DMS53 (cell line): ENCODE measurements at regions not wholly inside any gene's neighbourhood (a gene's known extent, or its start where the extent isn't known, plus 50 kb on each side); places are given as distances from the start of the nearest gene placed in this dataset.

Source experiments
- DNase-seq: peaks from one replicate; lab custom pipeline; 2025; lab: John Stamatoyannopoulos, UW

- no peak for DNase-seq
These were observed 178.1 kb upstream of the PRDM1 start for GRCh38 chr6:105907991-105908390.

- no peak for DNase-seq
These were observed 178.8 kb upstream of the PRDM1 start for GRCh38 chr6:105907301-105907700.

- no peak for DNase-seq
These were observed 183.6 kb upstream of the PRDM1 start for GRCh38 chr6:105902401-105903031.

GRCh38 chr6:105901583-105901982 lies 184.6 kb upstream of the PRDM1 start:
- DNase-seq = no peak

GRCh38 chr6:105900125-105900937 lies 185.8 kb upstream of the PRDM1 start:
- DNase-seq = no peak

- no peak for DNase-seq
These were observed 187.8 kb upstream of the PRDM1 start for GRCh38 chr6:105898286-105898685.

- DNase-seq = no peak
These were observed 189.0 kb upstream of the PRDM1 start for GRCh38 chr6:105897131-105897530.

GRCh38 chr6:105896821-105897095 lies 189.4 kb upstream of the PRDM1 start:
- DNase-seq = peak; percentile 80

- peak; percentile 21 for DNase-seq
These were observed 189.9 kb upstream of the PRDM1 start for GRCh38 chr6:105896052-105896820.

GRCh38 chr6:105894556-105894955 lies 191.6 kb upstream of the PRDM1 start:
- no peak for DNase-seq

GRCh38 chr6:105893741-105894140 lies 192.4 kb upstream of the PRDM1 start:
- no peak for DNase-seq

GRCh38 chr6:105892577-105893262 lies 193.4 kb upstream of the PRDM1 start:
- DNase-seq = peak; percentile 52

- peak; percentile 12 for DNase-seq
These were observed 195.5 kb upstream of the PRDM1 start for GRCh38 chr6:105890521-105891244.

GRCh38 chr6:105889902-105890301 lies 196.2 kb upstream of the PRDM1 start:
- no peak for DNase-seq

GRCh38 chr6:105886814-105887544 lies 199.2 kb upstream of the PRDM1 start:
- no peak for DNase-seq

- no peak for DNase-seq
These were observed 199.9 kb upstream of the PRDM1 start for GRCh38 chr6:105886066-105886813.

GRCh38 chr6:105884426-105884825 lies 201.7 kb upstream of the PRDM1 start:
- no peak for DNase-seq

- DNase-seq = no peak
These were observed 202.1 kb upstream of the PRDM1 start for GRCh38 chr6:105884011-105884410.

GRCh38 chr6:105882828-105883227 lies 203.3 kb upstream of the PRDM1 start:
- no peak for DNase-seq

GRCh38 chr6:105882121-105882803 lies 203.9 kb upstream of the PRDM1 start:
- DNase-seq = no peak
